Activated CD8-positive, alpha-beta memory T cell treated with anti-CD3 and anti-CD28 coated beads, Interleukin-2, amount 10 ng/mL, durations not matched to agents 7 days and 5 days (primary cell): ENCODE measurements at regions not wholly inside any gene's neighbourhood (a gene's known extent, or its start where the extent isn't known, plus 50 kb on each side); places are given as distances from the start of the nearest gene placed in this dataset.

ENCODE experiments used
- ATAC-seq: fragments of 150-1000 bp; cut with Tn5 transposase; one replicate; pipeline ENCODE4 v1.10.0; 2021; ENCODE audit warnings: moderate library complexity
- CTCF ChIA-PET: fragments of 350-600 bp; sonication (Branson Sonifier 250); formaldehyde crosslinking; loops from one replicate; lab custom pipeline; 2021; ENCODE audit warnings: antibody characterized with exemption; lab: Charles Lee
- DNase-seq: peaks from one replicate; pipeline ENCODE4 v3.0.0-alpha.2; 2020
- H3K27ac Mint-ChIP-seq: one replicate; pipeline ENCODE4 v1.8.0; 2021; ENCODE audit warnings: mild to moderate bottlenecking, mixed read lengths
- H3K27me3 Mint-ChIP-seq: one replicate; pipeline ENCODE4 v1.8.0; 2021; ENCODE audit warnings: mixed read lengths
- H3K36me3 Mint-ChIP-seq: one replicate; pipeline ENCODE4 v1.8.0; 2021; ENCODE audit warnings: mild to moderate bottlenecking, mixed read lengths
- H3K4me1 Mint-ChIP-seq: one replicate; pipeline ENCODE4 v1.8.0; 2021; ENCODE audit warnings: mixed read lengths
- H3K4me3 Mint-ChIP-seq: one replicate; pipeline ENCODE4 v1.8.0; 2021; ENCODE audit warnings: mild to moderate bottlenecking, moderate library complexity, mixed read lengths
- H3K9me3 Mint-ChIP-seq: one replicate; pipeline ENCODE4 v1.8.0; 2022; ENCODE audit warnings: low read depth, mixed read lengths

DNA sequence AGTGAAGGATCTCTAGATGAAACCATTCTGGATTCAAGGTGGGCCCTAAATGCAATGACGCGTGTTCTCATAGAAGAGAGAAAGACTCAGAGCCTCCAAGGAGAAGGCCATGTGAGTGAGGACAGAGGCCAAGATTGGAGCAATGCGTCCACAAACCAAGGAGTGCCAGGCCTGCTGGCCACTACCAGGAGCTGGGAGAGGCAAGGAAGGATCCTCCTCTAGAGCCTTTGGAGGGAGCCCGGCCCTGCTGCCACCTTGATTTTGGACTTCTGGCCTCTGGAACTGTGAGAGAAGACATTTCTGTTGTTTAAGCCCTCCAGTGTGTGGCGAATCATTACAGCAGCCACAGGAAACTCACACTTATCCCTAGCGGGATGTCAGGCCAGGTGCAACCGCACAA, 52.7 kb upstream of the SHANK2 start:
- no peak overlapping the region for H3K27ac Mint-ChIP-seq
- no peaks in the 10 kb centered on the region for H3K4me1 Mint-ChIP-seq
- CTCF ChIA-PET = no interaction called here
- H3K9me3 Mint-ChIP-seq = no peaks in the 10 kb centered on the region
- no peak for ATAC-seq
- H3K36me3 Mint-ChIP-seq = no peaks in the 10 kb centered on the region
- no peak overlapping the region for H3K4me3 Mint-ChIP-seq
- peak; percentile 5 for DNase-seq
- H3K27me3 Mint-ChIP-seq = no peaks in the 10 kb centered on the region

DNA sequence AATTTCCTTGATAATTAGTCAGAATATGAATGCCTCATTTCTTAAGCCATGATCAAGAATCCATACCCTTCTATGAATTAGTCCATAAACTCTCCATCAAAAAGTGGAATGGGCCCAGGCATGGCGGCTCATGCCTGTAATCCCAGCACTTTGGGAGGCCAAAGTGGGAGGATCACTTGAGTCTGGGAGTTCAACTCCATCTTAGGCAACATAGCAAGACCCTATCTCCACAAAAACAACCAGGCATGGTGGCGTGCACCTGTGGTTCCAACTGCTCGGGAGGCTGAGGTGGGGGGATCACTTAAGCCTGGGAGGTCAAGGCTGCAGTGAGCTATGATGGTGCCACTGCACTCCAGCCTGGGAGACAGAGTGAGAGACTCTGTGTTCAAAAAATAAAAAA, 52.1 kb upstream of the SHANK2 start:
- H3K4me3 Mint-ChIP-seq = no peak overlapping the region
- no peaks in the 10 kb centered on the region for H3K27me3 Mint-ChIP-seq
- CTCF ChIA-PET = no interaction called here

DNA sequence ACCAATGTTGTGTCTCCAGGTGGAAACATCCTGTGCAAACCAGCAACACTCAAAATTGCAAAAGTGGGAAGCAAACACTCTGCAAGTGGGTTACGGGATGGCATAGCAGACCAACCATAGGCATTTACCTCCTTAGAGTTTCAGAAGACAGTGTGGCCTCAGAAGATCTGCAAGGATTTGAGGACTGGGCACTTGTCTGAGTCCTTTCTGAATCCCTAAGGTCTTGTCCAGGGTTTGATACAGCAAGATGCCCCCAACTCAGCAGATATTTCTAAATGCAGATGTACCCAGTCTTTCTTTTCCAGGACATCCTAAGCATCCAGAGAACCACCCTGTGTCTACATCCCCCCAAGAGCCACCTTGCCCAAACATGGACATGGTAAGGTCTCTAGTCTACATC, 51.7 kb upstream of the SHANK2 start:
- Mint-ChIP-seq H3K9me3 (no peaks in the 10 kb centered on the region), H3K36me3 (no peaks in the 10 kb centered on the region), H3K4me1 (no peaks in the 10 kb centered on the region), H3K27ac (no peak overlapping the region), H3K4me3 (no peak overlapping the region), H3K27me3 (no peaks in the 10 kb centered on the region)
- CTCF ChIA-PET = no interaction called here
- DNase-seq (no peak), ATAC-seq (no peak)

More for the DNA sequence above, 52.1 kb upstream of the SHANK2 start:
- no peak overlapping the region for H3K27ac Mint-ChIP-seq
- DNase-seq (peak; percentile 27), ATAC-seq (no peak)
- H3K4me1 Mint-ChIP-seq = no peaks in the 10 kb centered on the region
- H3K36me3 Mint-ChIP-seq = no peaks in the 10 kb centered on the region
- H3K9me3 Mint-ChIP-seq = no peaks in the 10 kb centered on the region

DNA sequence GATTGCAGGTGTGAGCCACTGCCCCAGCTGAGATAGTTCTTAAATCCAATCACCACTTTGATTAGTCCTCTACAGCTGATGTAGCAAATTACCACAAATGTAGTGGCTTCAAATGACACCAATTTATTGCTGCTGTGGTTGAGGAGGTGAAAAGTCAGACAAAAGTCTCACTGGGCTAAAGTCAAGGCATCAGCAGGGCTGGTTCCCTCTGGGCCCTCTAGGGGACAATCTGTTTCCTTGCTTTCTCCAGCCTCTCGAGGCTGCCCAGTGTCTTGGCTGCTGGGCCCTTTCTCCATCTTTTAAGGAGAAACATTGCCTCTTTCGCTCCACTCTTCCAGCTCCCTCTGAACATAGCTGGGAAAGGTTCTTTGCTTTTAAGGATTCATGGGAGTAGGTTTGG, 50.5 kb upstream of the SHANK2 start:
- ATAC-seq (no peak), DNase-seq (peak; percentile 11)
- H3K27me3 Mint-ChIP-seq = no peaks in the 10 kb centered on the region
- no peak overlapping the region for H3K4me3 Mint-ChIP-seq
- no peaks in the 10 kb centered on the region for H3K36me3 Mint-ChIP-seq
- H3K9me3 Mint-ChIP-seq = no peaks in the 10 kb centered on the region
- H3K27ac Mint-ChIP-seq = no peak overlapping the region
- no peaks in the 10 kb centered on the region for H3K4me1 Mint-ChIP-seq
- CTCF ChIA-PET = no interaction called here

DNA sequence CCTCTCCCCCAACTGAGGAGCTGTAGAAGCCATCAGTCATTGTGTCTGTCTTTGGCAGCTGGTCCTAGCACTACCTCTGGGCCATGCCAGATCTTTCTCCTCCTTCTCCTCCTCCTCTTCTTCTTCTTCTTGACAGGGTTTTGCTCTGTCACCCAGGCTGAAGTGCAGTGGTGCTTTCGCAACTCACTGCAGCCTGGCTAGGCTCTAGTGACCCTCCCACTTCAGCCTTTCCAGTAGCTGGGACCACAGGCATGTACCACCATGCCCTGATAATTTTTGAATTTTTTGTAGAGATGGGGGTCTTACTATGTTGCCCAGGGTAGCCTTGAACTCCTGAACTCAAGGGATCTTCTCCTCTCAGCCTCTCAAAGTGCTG, 50.1 kb upstream of the SHANK2 start:
- Mint-ChIP-seq H3K27ac (no peak overlapping the region), H3K4me3 (no peak overlapping the region), H3K27me3 (no peaks in the 10 kb centered on the region), H3K9me3 (no peaks in the 10 kb centered on the region), H3K36me3 (no peaks in the 10 kb centered on the region), H3K4me1 (no peaks in the 10 kb centered on the region)
- ATAC-seq = no peak
- CTCF ChIA-PET = no interaction called here
- DNase-seq = no peak
